ENCODE measurements at regions not wholly inside any gene's neighbourhood (a gene's known extent, or its start where the extent isn't known, plus 50 kb on each side); places are given as distances from the start of the nearest gene placed in this dataset.

- TF ChIP-seq FUBP1 (CRISPR knock-in tag; IDR thresholded peaks at IDR 0.05; ENCODE audit: borderline replicate concordance): no peak
- no peak for TF ChIP-seq ZNF235 (CRISPR knock-in tag; IDR thresholded peaks at IDR 0.05; ENCODE audit: borderline replicate concordance)
- TF ChIP-seq, protein P1, sequence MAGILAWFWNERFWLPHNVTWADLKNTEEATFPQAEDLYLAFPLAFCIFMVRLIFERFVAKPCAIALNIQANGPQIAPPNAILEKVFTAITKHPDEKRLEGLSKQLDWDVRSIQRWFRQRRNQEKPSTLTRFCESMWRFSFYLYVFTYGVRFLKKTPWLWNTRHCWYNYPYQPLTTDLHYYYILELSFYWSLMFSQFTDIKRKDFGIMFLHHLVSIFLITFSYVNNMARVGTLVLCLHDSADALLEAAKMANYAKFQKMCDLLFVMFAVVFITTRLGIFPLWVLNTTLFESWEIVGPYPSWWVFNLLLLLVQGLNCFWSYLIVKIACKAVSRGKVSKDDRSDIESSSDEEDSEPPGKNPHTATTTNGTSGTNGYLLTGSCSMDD (CRISPR knock-in tag; IDR thresholded peaks at IDR 0.05): no peak
- TF ChIP-seq NONO (IDR thresholded peaks at IDR 0.05): no peak
- TF ChIP-seq NONO (CRISPR knock-in tag; conservative IDR thresholded peaks at IDR 0.05): no peak
- TF ChIP-seq CHD2 (IDR thresholded peaks at IDR 0.05; ENCODE audit: low read depth, low read length): no peak
Measured at GRCh38 chr6:120938164-120938875, 396.0 kb downstream of the TBC1D32 start (continued).

DNA sequence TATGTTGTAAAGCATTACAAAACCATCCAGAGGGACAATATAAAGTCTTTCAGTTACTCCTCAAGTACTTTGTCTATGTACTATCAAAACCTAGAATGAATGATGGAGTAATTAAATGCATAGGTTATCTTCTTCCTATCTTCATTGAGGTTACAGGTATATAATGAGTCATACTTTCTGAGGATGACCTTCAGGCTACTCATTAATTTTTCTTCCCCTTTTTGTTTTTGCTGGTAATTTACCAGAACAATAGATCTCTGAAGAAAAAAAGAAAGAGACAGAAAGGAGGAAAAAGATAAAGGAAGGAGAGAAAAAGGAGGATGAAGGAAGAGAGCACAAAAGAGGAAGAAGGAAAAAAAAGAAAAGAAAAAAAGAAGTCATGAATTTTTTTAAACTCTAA is 398.4 kb downstream of the TBC1D32 start:
- H3K9ac ChIP-seq (ENCODE audit: insufficient read depth, low read depth, low read length): no peak overlapping the region
- H3K4me3 ChIP-seq (replicated peaks in 1 of 3; ENCODE audit: insufficient read depth in 1 of 3, low read depth in 2 of 3, low read length in 3 of 3): no peak overlapping the region
- no peak for ATAC-seq

More for the DNA sequence above, 398.4 kb downstream of the TBC1D32 start:
- no peaks in the 10 kb centered on the region for H3K79me2 ChIP-seq (ENCODE audit: insufficient read depth, low read length)
- no peaks in the 10 kb centered on the region for H3K36me3 ChIP-seq (replicated peaks in 1 of 2; ENCODE audit: control insufficient read depth in 1 of 2, insufficient read depth in 2 of 2, low read length in 2 of 2)
- intact Hi-C loops (cut with micrococcal nuclease; ENCODE audit: unreplicated experiment): no loop called here
- H3K27me3 ChIP-seq (ENCODE audit: control insufficient read depth in 1 of 2, insufficient read depth in 2 of 2, low read length in 2 of 2): no peaks in the 10 kb centered on the region
- no peak overlapping the region for H3K27ac ChIP-seq (ENCODE audit: extremely low read length, insufficient read depth, low read length)
- no peaks in the 10 kb centered on the region for H3K9me3 ChIP-seq (ENCODE audit: low read length)
- no peaks in the 10 kb centered on the region for H3K4me1 ChIP-seq (ENCODE audit: insufficient read depth, low read length)
- H4K20me1 ChIP-seq (ENCODE audit: insufficient read depth, low read length): no peaks in the 10 kb centered on the region
- no peak for FAIRE-seq
- ChIA-PET CTCF (ENCODE audit: low intra/inter-chr PET ratio, low total read pairs) (no interaction called here), POLR2A (no interaction called here)
- H2AFZ ChIP-seq (ENCODE audit: low read length): no peak overlapping the region
- TF ChIP-seq ZNF292 (CRISPR knock-in tag; IDR thresholded peaks at IDR 0.05; ENCODE audit: borderline replicate concordance, low read depth) (no peak), U2AF2 (IDR thresholded peaks at IDR 0.05; ENCODE audit: low read depth, low read length) (peak; percentile 79; the same call in 1 of the 2 replicates)
- no TSS peak for BruUV-seq (replicated peaks)
- no peak overlapping the region for H3K4me2 ChIP-seq (ENCODE audit: low read depth, low read length)
- DNase-seq (ENCODE audit: low spot score): no peak
- in situ Hi-C loops (cut with HindIII; ENCODE audit: extremely low pct_ligation_motif_present, low pct_unique_long_range_greater_than_20kb): no loop called here
